ENCODE measurements at regions not wholly inside any gene's neighbourhood (a gene's known extent, or its start where the extent isn't known, plus 50 kb on each side); places are given as distances from the start of the nearest gene placed in this dataset.

DNA sequence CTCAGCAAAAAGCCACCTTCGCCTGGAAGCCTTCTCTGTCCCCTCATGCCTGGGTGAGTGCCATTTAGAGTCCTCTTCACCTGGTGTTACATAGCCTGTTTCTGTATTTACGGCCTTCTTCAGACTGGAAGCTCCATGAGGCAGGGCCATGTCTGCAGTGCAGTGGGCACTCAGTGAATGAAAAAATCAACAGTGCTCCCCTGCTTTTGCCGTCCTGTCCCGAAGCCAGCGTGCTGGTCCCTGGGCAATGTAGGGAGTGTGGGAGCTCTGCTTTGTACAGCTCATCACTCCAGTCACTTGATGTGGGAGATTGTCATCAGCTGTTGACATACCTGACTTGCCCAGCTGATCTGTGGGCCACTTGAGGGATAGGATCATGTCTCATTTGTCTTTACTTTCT is 129.0 kb upstream of the TSHZ3 start:
- Histone ChIP-seq H3K4me1 (ENCODE audit: control insufficient read depth in 4 of 4, insufficient read depth in 4 of 4, low read length in 3 of 4) (no peaks in the 10 kb centered on the region), H3K9me3 (ENCODE audit: control insufficient read depth in 4 of 4, low read length in 3 of 4) (no peaks in the 10 kb centered on the region), H3K4me3 (ENCODE audit: low read depth in 1 of 3, low read length in 3 of 3) (no peak overlapping the region), H3K27ac (ENCODE audit: low read depth in 1 of 2, low read length in 2 of 2) (no peak overlapping the region), H3K9ac (ENCODE audit: low read depth in 1 of 2, low read length in 2 of 2) (no peak overlapping the region), H3K36me3 (ENCODE audit: control insufficient read depth in 4 of 4, insufficient read depth in 3 of 4, low read depth in 1 of 4, low read length in 3 of 4) (no peaks in the 10 kb centered on the region), H3K27me3 (ENCODE audit: control insufficient read depth in 4 of 4, insufficient read depth in 4 of 4, low read length in 3 of 4) (no peaks in the 10 kb centered on the region)
- TF ChIP-seq FOXA1 (IDR thresholded peaks at IDR 0.05) (no peak), JUND (IDR thresholded peaks at IDR 0.05) (no peak), YY1 (IDR thresholded peaks at IDR 0.05) (no peak), EGR1 (IDR thresholded peaks at IDR 0.05; ENCODE audit: low read depth in 2 of 2) (no peak), HNF4G (IDR thresholded peaks at IDR 0.05) (no peak), RXRA (IDR thresholded peaks at IDR 0.05) (no peak), SP1 (IDR thresholded peaks at IDR 0.05) (no peak), HNF4A (conservative IDR thresholded peaks at IDR 0.05) (no peak), GABPA (IDR thresholded peaks at IDR 0.05 in 1 of 2, conservative IDR thresholded peaks at IDR 0.05 in 1 of 2) (no peak), TAF1 (conservative IDR thresholded peaks at IDR 0.05) (no peak), NR2F2 (IDR thresholded peaks at IDR 0.05) (no peak), FOXA2 (IDR thresholded peaks at IDR 0.05) (no peak)
- TF ChIP-seq, protein P1, sequence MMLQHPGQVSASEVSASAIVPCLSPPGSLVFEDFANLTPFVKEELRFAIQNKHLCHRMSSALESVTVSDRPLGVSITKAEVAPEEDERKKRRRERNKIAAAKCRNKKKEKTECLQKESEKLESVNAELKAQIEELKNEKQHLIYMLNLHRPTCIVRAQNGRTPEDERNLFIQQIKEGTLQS (IDR thresholded peaks at IDR 0.05): no peak
- TF ChIP-seq, protein P2, sequence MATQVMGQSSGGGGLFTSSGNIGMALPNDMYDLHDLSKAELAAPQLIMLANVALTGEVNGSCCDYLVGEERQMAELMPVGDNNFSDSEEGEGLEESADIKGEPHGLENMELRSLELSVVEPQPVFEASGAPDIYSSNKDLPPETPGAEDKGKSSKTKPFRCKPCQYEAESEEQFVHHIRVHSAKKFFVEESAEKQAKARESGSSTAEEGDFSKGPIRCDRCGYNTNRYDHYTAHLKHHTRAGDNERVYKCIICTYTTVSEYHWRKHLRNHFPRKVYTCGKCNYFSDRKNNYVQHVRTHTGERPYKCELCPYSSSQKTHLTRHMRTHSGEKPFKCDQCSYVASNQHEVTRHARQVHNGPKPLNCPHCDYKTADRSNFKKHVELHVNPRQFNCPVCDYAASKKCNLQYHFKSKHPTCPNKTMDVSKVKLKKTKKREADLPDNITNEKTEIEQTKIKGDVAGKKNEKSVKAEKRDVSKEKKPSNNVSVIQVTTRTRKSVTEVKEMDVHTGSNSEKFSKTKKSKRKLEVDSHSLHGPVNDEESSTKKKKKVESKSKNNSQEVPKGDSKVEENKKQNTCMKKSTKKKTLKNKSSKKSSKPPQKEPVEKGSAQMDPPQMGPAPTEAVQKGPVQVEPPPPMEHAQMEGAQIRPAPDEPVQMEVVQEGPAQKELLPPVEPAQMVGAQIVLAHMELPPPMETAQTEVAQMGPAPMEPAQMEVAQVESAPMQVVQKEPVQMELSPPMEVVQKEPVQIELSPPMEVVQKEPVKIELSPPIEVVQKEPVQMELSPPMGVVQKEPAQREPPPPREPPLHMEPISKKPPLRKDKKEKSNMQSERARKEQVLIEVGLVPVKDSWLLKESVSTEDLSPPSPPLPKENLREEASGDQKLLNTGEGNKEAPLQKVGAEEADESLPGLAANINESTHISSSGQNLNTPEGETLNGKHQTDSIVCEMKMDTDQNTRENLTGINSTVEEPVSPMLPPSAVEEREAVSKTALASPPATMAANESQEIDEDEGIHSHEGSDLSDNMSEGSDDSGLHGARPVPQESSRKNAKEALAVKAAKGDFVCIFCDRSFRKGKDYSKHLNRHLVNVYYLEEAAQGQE (IDR thresholded peaks at IDR 0.05): no peak
- TF ChIP-seq, protein P3, sequence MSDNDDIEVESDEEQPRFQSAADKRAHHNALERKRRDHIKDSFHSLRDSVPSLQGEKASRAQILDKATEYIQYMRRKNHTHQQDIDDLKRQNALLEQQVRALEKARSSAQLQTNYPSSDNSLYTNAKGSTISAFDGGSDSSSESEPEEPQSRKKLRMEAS (IDR thresholded peaks at IDR 0.05): no peak
- TF ChIP-seq, protein P4, sequence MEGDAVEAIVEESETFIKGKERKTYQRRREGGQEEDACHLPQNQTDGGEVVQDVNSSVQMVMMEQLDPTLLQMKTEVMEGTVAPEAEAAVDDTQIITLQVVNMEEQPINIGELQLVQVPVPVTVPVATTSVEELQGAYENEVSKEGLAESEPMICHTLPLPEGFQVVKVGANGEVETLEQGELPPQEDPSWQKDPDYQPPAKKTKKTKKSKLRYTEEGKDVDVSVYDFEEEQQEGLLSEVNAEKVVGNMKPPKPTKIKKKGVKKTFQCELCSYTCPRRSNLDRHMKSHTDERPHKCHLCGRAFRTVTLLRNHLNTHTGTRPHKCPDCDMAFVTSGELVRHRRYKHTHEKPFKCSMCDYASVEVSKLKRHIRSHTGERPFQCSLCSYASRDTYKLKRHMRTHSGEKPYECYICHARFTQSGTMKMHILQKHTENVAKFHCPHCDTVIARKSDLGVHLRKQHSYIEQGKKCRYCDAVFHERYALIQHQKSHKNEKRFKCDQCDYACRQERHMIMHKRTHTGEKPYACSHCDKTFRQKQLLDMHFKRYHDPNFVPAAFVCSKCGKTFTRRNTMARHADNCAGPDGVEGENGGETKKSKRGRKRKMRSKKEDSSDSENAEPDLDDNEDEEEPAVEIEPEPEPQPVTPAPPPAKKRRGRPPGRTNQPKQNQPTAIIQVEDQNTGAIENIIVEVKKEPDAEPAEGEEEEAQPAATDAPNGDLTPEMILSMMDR (IDR thresholded peaks at IDR 0.05; ENCODE audit: low read depth, low read length, missing input control): no peak
- 87% methylated on average over 5 of the region's 5 CpGs for whole genome bisulfite sequencing
- no peak for DNase-seq (ENCODE audit: low spot score)

DNA sequence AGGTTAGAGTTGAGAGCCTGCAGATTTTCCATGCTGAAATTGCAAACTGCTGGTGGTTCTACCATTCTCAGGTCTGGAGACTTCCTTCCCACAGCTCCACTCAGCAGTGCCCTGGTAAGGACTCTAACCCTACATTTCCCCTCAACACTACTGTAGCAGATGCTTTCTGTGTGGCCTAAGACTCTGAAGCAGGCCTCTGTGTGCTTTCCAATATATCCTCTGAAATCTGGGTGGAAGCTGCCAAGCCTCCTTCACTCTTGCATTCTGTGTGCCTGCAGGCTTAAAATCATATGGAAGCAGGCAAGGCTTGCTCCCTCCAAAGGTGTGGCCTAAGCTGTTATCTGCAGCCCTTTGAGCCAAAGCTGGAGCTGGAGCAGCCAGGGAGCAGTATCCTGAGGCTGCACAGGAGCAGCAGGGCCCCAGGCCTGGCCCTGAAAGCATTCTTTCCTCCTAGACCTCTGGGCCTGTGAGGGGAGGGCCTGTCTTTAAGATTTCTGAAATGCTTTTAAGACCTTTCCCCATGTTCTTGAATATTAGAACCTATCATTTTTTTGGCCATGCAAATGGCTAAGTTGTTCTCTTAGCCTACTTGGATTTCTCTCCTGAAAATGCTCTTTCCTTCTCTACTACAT is 134.1 kb upstream of the TSHZ3 start:
- no peak for DNase-seq (ENCODE audit: low spot score)
- no peak overlapping the region for H3K27ac ChIP-seq (ENCODE audit: low read depth in 1 of 2, low read length in 2 of 2)
- no peaks in the 10 kb centered on the region for H3K9me3 ChIP-seq (ENCODE audit: control insufficient read depth in 4 of 4, low read length in 3 of 4)
- H3K36me3 ChIP-seq (ENCODE audit: control insufficient read depth in 4 of 4, insufficient read depth in 3 of 4, low read depth in 1 of 4, low read length in 3 of 4): no peaks in the 10 kb centered on the region
- no peak overlapping the region for H3K9ac ChIP-seq (ENCODE audit: low read depth in 1 of 2, low read length in 2 of 2)
- H3K4me1 ChIP-seq (ENCODE audit: control insufficient read depth in 4 of 4, insufficient read depth in 4 of 4, low read length in 3 of 4): no peaks in the 10 kb centered on the region
- no peaks in the 10 kb centered on the region for H3K27me3 ChIP-seq (ENCODE audit: control insufficient read depth in 4 of 4, insufficient read depth in 4 of 4, low read length in 3 of 4)
- H3K4me3 ChIP-seq (ENCODE audit: low read depth in 1 of 3, low read length in 3 of 3): no peak overlapping the region
- TF ChIP-seq NR2F2 (IDR thresholded peaks at IDR 0.05): no peak
- no peak for TF ChIP-seq TAF1 (conservative IDR thresholded peaks at IDR 0.05)
- no peak for TF ChIP-seq GABPA (IDR thresholded peaks at IDR 0.05 in 1 of 2, conservative IDR thresholded peaks at IDR 0.05 in 1 of 2)
- TF ChIP-seq FOXA1 (IDR thresholded peaks at IDR 0.05): no peak
- TF ChIP-seq HNF4G (IDR thresholded peaks at IDR 0.05): no peak
- TF ChIP-seq YY1 (IDR thresholded peaks at IDR 0.05): no peak
- TF ChIP-seq RAD21 (IDR thresholded peaks at IDR 0.05): no peak
- TF ChIP-seq RXRA (IDR thresholded peaks at IDR 0.05): no peak
- TF ChIP-seq JUND (IDR thresholded peaks at IDR 0.05): no peak
- TF ChIP-seq, protein P3 (IDR thresholded peaks at IDR 0.05): no peak
- TF ChIP-seq SP1 (IDR thresholded peaks at IDR 0.05): no peak
- TF ChIP-seq, protein P2 (IDR thresholded peaks at IDR 0.05): no peak
- TF ChIP-seq EGR1 (IDR thresholded peaks at IDR 0.05; ENCODE audit: low read depth in 2 of 2): no peak
- TF ChIP-seq, protein P5, sequence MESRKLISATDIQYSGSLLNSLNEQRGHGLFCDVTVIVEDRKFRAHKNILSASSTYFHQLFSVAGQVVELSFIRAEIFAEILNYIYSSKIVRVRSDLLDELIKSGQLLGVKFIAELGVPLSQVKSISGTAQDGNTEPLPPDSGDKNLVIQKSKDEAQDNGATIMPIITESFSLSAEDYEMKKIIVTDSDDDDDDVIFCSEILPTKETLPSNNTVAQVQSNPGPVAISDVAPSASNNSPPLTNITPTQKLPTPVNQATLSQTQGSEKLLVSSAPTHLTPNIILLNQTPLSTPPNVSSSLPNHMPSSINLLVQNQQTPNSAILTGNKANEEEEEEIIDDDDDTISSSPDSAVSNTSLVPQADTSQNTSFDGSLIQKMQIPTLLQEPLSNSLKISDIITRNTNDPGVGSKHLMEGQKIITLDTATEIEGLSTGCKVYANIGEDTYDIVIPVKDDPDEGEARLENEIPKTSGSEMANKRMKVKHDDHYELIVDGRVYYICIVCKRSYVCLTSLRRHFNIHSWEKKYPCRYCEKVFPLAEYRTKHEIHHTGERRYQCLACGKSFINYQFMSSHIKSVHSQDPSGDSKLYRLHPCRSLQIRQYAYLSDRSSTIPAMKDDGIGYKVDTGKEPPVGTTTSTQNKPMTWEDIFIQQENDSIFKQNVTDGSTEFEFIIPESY (IDR thresholded peaks at IDR 0.05): no peak
